ENCODE measurements at regions not wholly inside any gene's neighbourhood (a gene's known extent, or its start where the extent isn't known, plus 50 kb on each side); places are given as distances from the start of the nearest gene placed in this dataset.

GRCh38 chr3:168977716-168978374 lies 685.7 kb downstream of the MECOM start:
- ChIA-PET POLR2A (no interaction called here), CTCF (interaction anchor here (0.8 kb wide), 1 partner anchor 25 kb away, joined by 3 read pairs; no protein-coding TSS in a partner anchor)
- no peaks in the 10 kb centered on the region for H3K9me3 ChIP-seq (ENCODE audit: control extremely low read depth in 1 of 5, control insufficient read depth in 4 of 5, insufficient read depth in 2 of 5, low read depth in 1 of 5, low read length in 4 of 5)
- DNase-seq = peak in 1 of 3 donors; percentile 3
- no peak overlapping the region for H3K4me3 ChIP-seq (ENCODE audit: control insufficient read depth in 1 of 7, extremely low read depth in 1 of 7, insufficient read depth in 4 of 7, low read depth in 2 of 7, low read length in 6 of 7)
- H3K27me3 ChIP-seq (replicated peaks in 2 of 5; ENCODE audit: control insufficient read depth in 4 of 5, insufficient read depth in 5 of 5, low read length in 4 of 5) = no peaks in the 10 kb centered on the region
- no peaks in the 10 kb centered on the region for H3K4me1 ChIP-seq (ENCODE audit: control extremely low read depth in 1 of 4, control insufficient read depth in 4 of 4, insufficient read depth in 4 of 4, low read length in 3 of 4)
- WGBS (ENCODE audit: insufficient coverage) = 66% methylated on average over 3 of the region's 5 CpGs
- no peak overlapping the region for H3K27ac ChIP-seq (ENCODE audit: insufficient read depth in 1 of 2, low read depth in 1 of 2, low read length in 2 of 2, poor library complexity in 1 of 2, severe bottlenecking in 2 of 2)
- no peaks in the 10 kb centered on the region for H3K36me3 ChIP-seq (ENCODE audit: control insufficient read depth in 4 of 4, insufficient read depth in 4 of 4, low read length in 3 of 4)

DNA sequence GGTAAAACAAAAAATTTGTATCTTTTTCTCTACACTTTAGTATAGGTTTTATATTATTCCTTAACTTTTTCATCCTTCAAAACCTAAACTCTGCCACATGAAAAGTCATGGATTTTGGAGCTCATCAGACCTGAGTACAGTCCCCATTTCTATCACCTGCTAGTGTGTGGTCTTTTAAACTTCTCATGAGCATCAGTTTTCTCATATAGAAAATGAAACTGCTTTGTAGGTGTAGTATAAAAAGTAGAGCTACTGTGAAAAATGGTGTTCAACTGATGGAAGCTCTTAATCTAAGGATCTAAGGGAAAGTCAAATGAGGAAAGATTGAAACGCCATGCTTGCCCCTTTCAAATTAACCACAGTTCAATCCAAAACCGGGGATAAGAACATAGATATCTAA lies 686.5 kb downstream of the MECOM start:
- Histone ChIP-seq H3K9me3 (ENCODE audit: control extremely low read depth in 1 of 5, control insufficient read depth in 4 of 5, insufficient read depth in 2 of 5, low read depth in 1 of 5, low read length in 4 of 5) (no peaks in the 10 kb centered on the region), H3K36me3 (ENCODE audit: control insufficient read depth in 4 of 4, insufficient read depth in 4 of 4, low read length in 3 of 4) (no peaks in the 10 kb centered on the region), H3K27me3 (replicated peaks in 2 of 5; ENCODE audit: control insufficient read depth in 4 of 5, insufficient read depth in 5 of 5, low read length in 4 of 5) (no peaks in the 10 kb centered on the region), H3K4me3 (ENCODE audit: control insufficient read depth in 1 of 7, extremely low read depth in 1 of 7, insufficient read depth in 4 of 7, low read depth in 2 of 7, low read length in 6 of 7) (no peak overlapping the region), H3K27ac (ENCODE audit: insufficient read depth in 1 of 2, low read depth in 1 of 2, low read length in 2 of 2, poor library complexity in 1 of 2, severe bottlenecking in 2 of 2) (no peak overlapping the region), H3K4me1 (ENCODE audit: control extremely low read depth in 1 of 4, control insufficient read depth in 4 of 4, insufficient read depth in 4 of 4, low read length in 3 of 4) (no peaks in the 10 kb centered on the region)
- CTCF ChIA-PET = no interaction called here
- POLR2A ChIA-PET = no interaction called here
- DNase-seq = no peak
- 95% methylated on average over 2 of the region's 2 CpGs for whole genome bisulfite sequencing (ENCODE audit: insufficient coverage)

GRCh38 chr3:168975576-168975975 lies 687.9 kb downstream of the MECOM start:
- H3K4me1 ChIP-seq (ENCODE audit: control extremely low read depth in 1 of 4, control insufficient read depth in 4 of 4, insufficient read depth in 4 of 4, low read length in 3 of 4) = no peaks in the 10 kb centered on the region
- no peaks in the 10 kb centered on the region for H3K9me3 ChIP-seq (ENCODE audit: control extremely low read depth in 1 of 5, control insufficient read depth in 4 of 5, insufficient read depth in 2 of 5, low read depth in 1 of 5, low read length in 4 of 5)
- no peak overlapping the region for H3K4me3 ChIP-seq (ENCODE audit: control insufficient read depth in 1 of 7, extremely low read depth in 1 of 7, insufficient read depth in 4 of 7, low read depth in 2 of 7, low read length in 6 of 7)
- ChIA-PET POLR2A (no interaction called here), CTCF (no interaction called here)
- no peak for DNase-seq
- H3K27ac ChIP-seq (ENCODE audit: insufficient read depth in 1 of 2, low read depth in 1 of 2, low read length in 2 of 2, poor library complexity in 1 of 2, severe bottlenecking in 2 of 2) = no peak overlapping the region
- H3K36me3 ChIP-seq (ENCODE audit: control insufficient read depth in 4 of 4, insufficient read depth in 4 of 4, low read length in 3 of 4) = no peaks in the 10 kb centered on the region
- 83% methylated on average over 1 of the region's 1 CpG for WGBS (ENCODE audit: insufficient coverage)
- no peaks in the 10 kb centered on the region for H3K27me3 ChIP-seq (replicated peaks in 2 of 5; ENCODE audit: control insufficient read depth in 4 of 5, insufficient read depth in 5 of 5, low read length in 4 of 5)

- ChIA-PET POLR2A (no interaction called here), CTCF (no interaction called here)
Measured at GRCh38 chr3:168974617-168975403, 688.7 kb downstream of the MECOM start.

GRCh38 chr3:168973897-168974296 lies 689.6 kb downstream of the MECOM start:
- Histone ChIP-seq H3K27me3 (replicated peaks in 2 of 5; ENCODE audit: control insufficient read depth in 4 of 5, insufficient read depth in 5 of 5, low read length in 4 of 5) (no peaks in the 10 kb centered on the region), H3K27ac (ENCODE audit: insufficient read depth in 1 of 2, low read depth in 1 of 2, low read length in 2 of 2, poor library complexity in 1 of 2, severe bottlenecking in 2 of 2) (no peak overlapping the region), H3K4me1 (ENCODE audit: control extremely low read depth in 1 of 4, control insufficient read depth in 4 of 4, insufficient read depth in 4 of 4, low read length in 3 of 4) (no peaks in the 10 kb centered on the region), H3K4me3 (ENCODE audit: control insufficient read depth in 1 of 7, extremely low read depth in 1 of 7, insufficient read depth in 4 of 7, low read depth in 2 of 7, low read length in 6 of 7) (no peak overlapping the region), H3K9me3 (ENCODE audit: control extremely low read depth in 1 of 5, control insufficient read depth in 4 of 5, insufficient read depth in 2 of 5, low read depth in 1 of 5, low read length in 4 of 5) (no peaks in the 10 kb centered on the region), H3K36me3 (ENCODE audit: control insufficient read depth in 4 of 4, insufficient read depth in 4 of 4, low read length in 3 of 4) (no peaks in the 10 kb centered on the region)
- ChIA-PET CTCF (no interaction called here), POLR2A (no interaction called here)
- WGBS (ENCODE audit: insufficient coverage) = no CpG with 5 or more reads among the region's 2 CpGs
- DNase-seq = no peak

More at GRCh38 chr3:168974617-168975403, 688.7 kb downstream of the MECOM start:
- H3K36me3 ChIP-seq (ENCODE audit: control insufficient read depth in 4 of 4, insufficient read depth in 4 of 4, low read length in 3 of 4) = no peaks in the 10 kb centered on the region
- no peak overlapping the region for H3K27ac ChIP-seq (ENCODE audit: insufficient read depth in 1 of 2, low read depth in 1 of 2, low read length in 2 of 2, poor library complexity in 1 of 2, severe bottlenecking in 2 of 2)
- no peak overlapping the region for H3K4me3 ChIP-seq (ENCODE audit: control insufficient read depth in 1 of 7, extremely low read depth in 1 of 7, insufficient read depth in 4 of 7, low read depth in 2 of 7, low read length in 6 of 7)
- H3K27me3 ChIP-seq (replicated peaks in 2 of 5; ENCODE audit: control insufficient read depth in 4 of 5, insufficient read depth in 5 of 5, low read length in 4 of 5) = no peaks in the 10 kb centered on the region
- H3K4me1 ChIP-seq (ENCODE audit: control extremely low read depth in 1 of 4, control insufficient read depth in 4 of 4, insufficient read depth in 4 of 4, low read length in 3 of 4) = no peaks in the 10 kb centered on the region
- H3K9me3 ChIP-seq (ENCODE audit: control extremely low read depth in 1 of 5, control insufficient read depth in 4 of 5, insufficient read depth in 2 of 5, low read depth in 1 of 5, low read length in 4 of 5) = no peaks in the 10 kb centered on the region
- no peak for DNase-seq

DNA sequence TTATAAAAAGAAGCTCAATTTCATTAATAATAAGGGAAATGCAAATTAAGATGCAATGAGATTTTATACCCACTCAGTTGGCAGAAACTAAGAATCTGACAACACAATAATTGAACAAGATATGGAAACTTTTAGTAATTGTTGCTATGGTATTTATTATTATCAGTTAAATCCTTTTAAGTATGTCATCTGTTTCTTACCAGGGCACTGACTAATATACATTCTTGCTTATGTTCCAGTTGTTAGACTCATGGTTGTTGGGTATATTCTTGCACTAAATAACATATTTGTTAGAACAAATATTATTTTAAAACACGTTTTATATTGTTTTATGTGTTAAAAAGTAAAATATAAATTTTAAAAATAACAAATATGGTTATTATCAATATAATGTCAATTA lies 690.3 kb downstream of the MECOM start:
- Histone ChIP-seq H3K27ac (ENCODE audit: insufficient read depth in 1 of 2, low read depth in 1 of 2, low read length in 2 of 2, poor library complexity in 1 of 2, severe bottlenecking in 2 of 2) (no peak overlapping the region), H3K27me3 (replicated peaks in 2 of 5; ENCODE audit: control insufficient read depth in 4 of 5, insufficient read depth in 5 of 5, low read length in 4 of 5) (no peaks in the 10 kb centered on the region), H3K36me3 (ENCODE audit: control insufficient read depth in 4 of 4, insufficient read depth in 4 of 4, low read length in 3 of 4) (no peaks in the 10 kb centered on the region), H3K4me3 (ENCODE audit: control insufficient read depth in 1 of 7, extremely low read depth in 1 of 7, insufficient read depth in 4 of 7, low read depth in 2 of 7, low read length in 6 of 7) (no peak overlapping the region), H3K4me1 (ENCODE audit: control extremely low read depth in 1 of 4, control insufficient read depth in 4 of 4, insufficient read depth in 4 of 4, low read length in 3 of 4) (no peaks in the 10 kb centered on the region), H3K9me3 (ENCODE audit: control extremely low read depth in 1 of 5, control insufficient read depth in 4 of 5, insufficient read depth in 2 of 5, low read depth in 1 of 5, low read length in 4 of 5) (no peaks in the 10 kb centered on the region)
- no peak for DNase-seq
- no CpG with 5 or more reads among the region's 1 CpG for WGBS (ENCODE audit: insufficient coverage)
- CTCF ChIA-PET = no interaction called here
- POLR2A ChIA-PET = no interaction called here

- Histone ChIP-seq H3K9me3 (ENCODE audit: control extremely low read depth in 1 of 5, control insufficient read depth in 4 of 5, insufficient read depth in 2 of 5, low read depth in 1 of 5, low read length in 4 of 5) (no peaks in the 10 kb centered on the region), H3K27ac (ENCODE audit: insufficient read depth in 1 of 2, low read depth in 1 of 2, low read length in 2 of 2, poor library complexity in 1 of 2, severe bottlenecking in 2 of 2) (no peak overlapping the region), H3K4me3 (ENCODE audit: control insufficient read depth in 1 of 7, extremely low read depth in 1 of 7, insufficient read depth in 4 of 7, low read depth in 2 of 7, low read length in 6 of 7) (no peak overlapping the region), H3K4me1 (ENCODE audit: control extremely low read depth in 1 of 4, control insufficient read depth in 4 of 4, insufficient read depth in 4 of 4, low read length in 3 of 4) (no peaks in the 10 kb centered on the region), H3K36me3 (ENCODE audit: control insufficient read depth in 4 of 4, insufficient read depth in 4 of 4, low read length in 3 of 4) (no peaks in the 10 kb centered on the region), H3K27me3 (replicated peaks in 2 of 5; ENCODE audit: control insufficient read depth in 4 of 5, insufficient read depth in 5 of 5, low read length in 4 of 5) (no peaks in the 10 kb centered on the region)
- ChIA-PET CTCF (no interaction called here), POLR2A (no interaction called here)
- no CpG with 5 or more reads among the region's 3 CpGs for WGBS (ENCODE audit: insufficient coverage)
- DNase-seq = no peak
Measured at GRCh38 chr3:168968609-168969008, 694.9 kb downstream of the MECOM start.

Measured in common myeloid progenitor, CD34-positive (primary cell).